DND-41 (cell line): ENCODE measurements at regions not wholly inside any gene's neighbourhood (a gene's known extent, or its start where the extent isn't known, plus 50 kb on each side); places are given as distances from the start of the nearest gene placed in this dataset.

Source experiments
- ATAC-seq: fragments of 200-7000 bp; cut with Tn5 transposase; 3 replicates; pipeline ENCODE4 v1.9.1; 2021; ENCODE audit warnings: low read depth; ENCODE audit not compliant: insufficient read depth
- DNase-seq: peaks from one replicate; pipeline ENCODE4 v3.0.0-alpha.2; 2020
- H2AFZ ChIP-seq: 2 replicates; pipeline ENCODE4 v1.6.0; 2012; ENCODE audit warnings: low read depth, low read length
- H3K27ac ChIP-seq: 2 replicates; pipeline ENCODE4 v1.5.1; 2012; ENCODE audit warnings: low read length, inconsistent platforms
- H3K27me3 ChIP-seq: fragments of 200-600 bp; sonication (generic); 2 replicates; pipeline ENCODE4 v1.6.0; 2012; ENCODE audit warnings: low read length, mild to moderate bottlenecking, inconsistent platforms; ENCODE audit not compliant: insufficient read depth, poor library complexity
- H3K36me3 ChIP-seq: 2 replicates; pipeline ENCODE4 v1.5.1; 2012; ENCODE audit warnings: low read length, inconsistent platforms; ENCODE audit not compliant: insufficient read depth
- H3K4me1 ChIP-seq: 2 replicates; pipeline ENCODE4 v1.5.1; 2012; ENCODE audit warnings: mild to moderate bottlenecking, low read length; ENCODE audit not compliant: insufficient read depth
- H3K4me2 ChIP-seq: 2 replicates; pipeline ENCODE4 v1.6.0; 2012; ENCODE audit warnings: mild to moderate bottlenecking, moderate library complexity, low read length, inconsistent platforms; ENCODE audit not compliant: insufficient read depth
- H3K4me3 ChIP-seq, 2 experiments: fragments of 200-600 bp in 1 of 2; shearing (Covaris generic) in 1 of 2; 2 replicates each; pipeline ENCODE4 v1.5.1; 2012 to 2016; ENCODE audit warnings: inconsistent platforms in 2 of 2, low read length in 2 of 2, mild to moderate bottlenecking in 2 of 2, low read depth in 1 of 2, moderate library complexity in 1 of 2
- H3K79me2 ChIP-seq: 2 replicates; pipeline ENCODE4 v1.6.0; 2012; ENCODE audit warnings: low read length, inconsistent platforms; ENCODE audit not compliant: insufficient read depth
- H3K9ac ChIP-seq: 2 replicates; pipeline ENCODE4 v1.6.0; 2012; ENCODE audit warnings: low read depth, mild to moderate bottlenecking, inconsistent platforms, low read length, moderate library complexity
- H3K9me3 ChIP-seq: 2 replicates; pipeline ENCODE4 v1.5.1; 2012; ENCODE audit warnings: low read length, moderate library complexity, mild to moderate bottlenecking, inconsistent platforms; ENCODE audit not compliant: insufficient read depth, severe bottlenecking
- H4K20me1 ChIP-seq: 2 replicates; pipeline ENCODE4 v1.6.0; 2012; ENCODE audit warnings: low read length; ENCODE audit not compliant: insufficient read depth
- CTCF ChIP-seq: IDR thresholded peaks from 2 replicates; pipeline ENCODE4 v1.5.1; 2012; ENCODE audit warnings: borderline replicate concordance, low read length, moderate library complexity, mild to moderate bottlenecking; ENCODE audit not compliant: poor library complexity, severe bottlenecking; ENCODE audit errors: extremely low read depth
- EZH2 ChIP-seq: IDR thresholded peaks from 3 replicates; pipeline ENCODE4 v1.6.1; 2012; ENCODE audit warnings: borderline replicate concordance, low read depth, mild to moderate bottlenecking, moderate library complexity, low read length, inconsistent platforms; ENCODE audit not compliant: severe bottlenecking

GRCh38 chr1:170284951-170285350 lies 139.2 kb downstream of the NTMT2 start:
- H2AFZ ChIP-seq, result no peak overlapping the region

GRCh38 chr1:170288155-170288554 lies 142.4 kb downstream of the NTMT2 start:
- H2AFZ ChIP-seq, result no peak overlapping the region; the same call in 1 of the 2 replicates
- ATAC-seq, result no peak

More at GRCh38 chr1:170284951-170285350, 139.2 kb downstream of the NTMT2 start:
- no peak for TF ChIP-seq EZH2
- no peak for TF ChIP-seq CTCF
- H3K27ac ChIP-seq, result no peak overlapping the region
- no peaks in the 10 kb centered on the region for H3K79me2 ChIP-seq
- H4K20me1 ChIP-seq, result no peaks in the 10 kb centered on the region
- H3K4me3 ChIP-seq, result no peak overlapping the region
- H3K4me1 ChIP-seq, result no peaks in the 10 kb centered on the region
- no peaks in the 10 kb centered on the region for H3K9me3 ChIP-seq
- no peaks in the 10 kb centered on the region for H3K36me3 ChIP-seq
- H3K9ac ChIP-seq, result no peak overlapping the region
- no peak overlapping the region for H3K4me2 ChIP-seq
- no peaks in the 10 kb centered on the region for H3K27me3 ChIP-seq
- ATAC-seq (no peak), DNase-seq (no peak)

GRCh38 chr1:170290276-170290675 lies 144.5 kb downstream of the NTMT2 start:
- Histone ChIP-seq H3K9me3 (no peaks in the 10 kb centered on the region), H4K20me1 (no peaks in the 10 kb centered on the region), H3K79me2 (no peaks in the 10 kb centered on the region), H3K9ac (no peak overlapping the region), H3K27me3 (no peaks in the 10 kb centered on the region), H3K4me1 (no peaks in the 10 kb centered on the region), H2AFZ (no peak overlapping the region), H3K36me3 (no peaks in the 10 kb centered on the region), H3K27ac (no peak overlapping the region), H3K4me2 (no peak overlapping the region), H3K4me3 (no peak overlapping the region)
- ATAC-seq, result no peak
- TF ChIP-seq EZH2, result no peak
- no peak for TF ChIP-seq CTCF
- no peak for DNase-seq

More at GRCh38 chr1:170288155-170288554, 142.4 kb downstream of the NTMT2 start:
- TF ChIP-seq EZH2 (no peak), CTCF (no peak)
- Histone ChIP-seq H3K4me3 (no peak overlapping the region), H3K27me3 (no peaks in the 10 kb centered on the region), H3K27ac (no peak overlapping the region), H3K9ac (no peak overlapping the region), H3K4me2 (no peak overlapping the region), H3K79me2 (no peaks in the 10 kb centered on the region), H4K20me1 (no peaks in the 10 kb centered on the region), H3K9me3 (no peaks in the 10 kb centered on the region), H3K36me3 (no peaks in the 10 kb centered on the region), H3K4me1 (no peaks in the 10 kb centered on the region)
- DNase-seq, result no peak

- no peaks in the 10 kb centered on the region for H3K9me3 ChIP-seq
- no peak overlapping the region for H3K27ac ChIP-seq
- no peaks in the 10 kb centered on the region for H3K36me3 ChIP-seq
- TF ChIP-seq EZH2, result no peak
- no peak for TF ChIP-seq CTCF
- no peak overlapping the region for H2AFZ ChIP-seq
- H4K20me1 ChIP-seq, result no peaks in the 10 kb centered on the region
- H3K4me1 ChIP-seq, result no peaks in the 10 kb centered on the region
- no peak for ATAC-seq
- H3K79me2 ChIP-seq, result no peaks in the 10 kb centered on the region
- H3K4me2 ChIP-seq, result no peak overlapping the region
- no peak for DNase-seq
- no peak overlapping the region for H3K9ac ChIP-seq
- H3K4me3 ChIP-seq, result no peak overlapping the region
- H3K27me3 ChIP-seq, result no peaks in the 10 kb centered on the region
Measured at GRCh38 chr1:170290991-170291390, 145.2 kb downstream of the NTMT2 start.
